Type B pancreatic cell (in vitro differentiated cells): ENCODE measurements at regions not wholly inside any gene's neighbourhood (a gene's known extent, or its start where the extent isn't known, plus 50 kb on each side); places are given as distances from the start of the nearest gene placed in this dataset.
A peak's percentile ranks its signal among the peaks of the same experiment; 100 is the strongest.

Experiments
- DNase-seq: peaks from one replicate; pipeline ENCODE4 v3.0.0; 2021; ENCODE audit warnings: mixed read lengths; ENCODE audit not compliant: unreplicated experiment; ENCODE audit errors: extremely low spot score
- H3K27ac Mint-ChIP-seq: 2 replicates; pipeline ENCODE4 v1.8.0; 2021; ENCODE audit warnings: mild to moderate bottlenecking, mixed read lengths
- H3K27me3 Mint-ChIP-seq: 2 replicates; pipeline ENCODE4 v1.8.0; 2021; ENCODE audit warnings: mixed read lengths
- H3K36me3 Mint-ChIP-seq: 2 replicates; pipeline ENCODE4 v1.8.0; 2021; ENCODE audit warnings: mixed read lengths
- H3K4me1 Mint-ChIP-seq: one replicate; pipeline ENCODE4 v1.8.0; 2021; ENCODE audit warnings: mixed read lengths; ENCODE audit not compliant: unreplicated experiment
- H3K4me3 Mint-ChIP-seq: 2 replicates; pipeline ENCODE4 v1.8.0; 2021; ENCODE audit warnings: mild to moderate bottlenecking, mixed read lengths
- H3K9me3 Mint-ChIP-seq: 2 replicates; pipeline ENCODE4 v1.8.0; 2021; ENCODE audit warnings: mixed read lengths
- TF ChIP-seq, protein P1 (sequence below): fragments of 200-600 bp; sonication (generic); conservative IDR thresholded peaks from 2 replicates; pipeline ENCODE4 v1.5.0; 2021; ENCODE audit warnings: antibody characterized with exemption, mild to moderate bottlenecking

DNA sequence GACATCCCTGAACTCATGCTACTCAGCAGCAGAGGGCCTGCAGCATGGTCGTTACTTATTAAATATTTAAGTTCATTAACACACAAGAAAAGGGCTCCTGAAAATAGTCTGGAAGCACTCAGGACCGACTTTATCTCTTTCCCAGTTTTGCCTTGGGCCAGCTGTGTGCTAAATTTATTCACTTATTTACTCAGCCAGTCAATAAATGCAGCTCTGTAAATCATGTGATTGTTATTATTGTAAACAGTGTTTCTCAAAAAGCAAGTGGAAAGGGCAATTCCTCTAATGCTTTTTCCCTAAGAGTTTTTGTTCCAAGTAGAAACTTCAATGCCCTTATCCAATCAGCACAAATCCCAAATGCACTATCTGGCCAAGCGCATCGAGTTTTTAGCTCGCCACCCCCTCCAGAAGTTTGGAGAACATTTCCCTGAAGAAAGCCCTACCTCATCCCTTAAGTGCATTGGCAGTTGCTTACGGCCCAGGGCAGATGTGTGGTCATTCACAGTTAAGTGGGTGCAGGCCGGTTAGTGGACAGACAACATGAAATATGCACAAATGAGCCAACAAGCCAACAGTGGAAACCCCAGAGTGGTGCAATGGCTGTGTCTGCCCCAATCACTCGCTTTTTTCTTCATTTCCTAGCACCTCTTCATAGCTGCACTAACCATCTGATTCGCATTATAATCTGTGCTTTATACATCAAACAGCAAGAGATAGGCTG, 125.8 kb downstream of the SMIM20 start:
- TF ChIP-seq, protein P1, sequence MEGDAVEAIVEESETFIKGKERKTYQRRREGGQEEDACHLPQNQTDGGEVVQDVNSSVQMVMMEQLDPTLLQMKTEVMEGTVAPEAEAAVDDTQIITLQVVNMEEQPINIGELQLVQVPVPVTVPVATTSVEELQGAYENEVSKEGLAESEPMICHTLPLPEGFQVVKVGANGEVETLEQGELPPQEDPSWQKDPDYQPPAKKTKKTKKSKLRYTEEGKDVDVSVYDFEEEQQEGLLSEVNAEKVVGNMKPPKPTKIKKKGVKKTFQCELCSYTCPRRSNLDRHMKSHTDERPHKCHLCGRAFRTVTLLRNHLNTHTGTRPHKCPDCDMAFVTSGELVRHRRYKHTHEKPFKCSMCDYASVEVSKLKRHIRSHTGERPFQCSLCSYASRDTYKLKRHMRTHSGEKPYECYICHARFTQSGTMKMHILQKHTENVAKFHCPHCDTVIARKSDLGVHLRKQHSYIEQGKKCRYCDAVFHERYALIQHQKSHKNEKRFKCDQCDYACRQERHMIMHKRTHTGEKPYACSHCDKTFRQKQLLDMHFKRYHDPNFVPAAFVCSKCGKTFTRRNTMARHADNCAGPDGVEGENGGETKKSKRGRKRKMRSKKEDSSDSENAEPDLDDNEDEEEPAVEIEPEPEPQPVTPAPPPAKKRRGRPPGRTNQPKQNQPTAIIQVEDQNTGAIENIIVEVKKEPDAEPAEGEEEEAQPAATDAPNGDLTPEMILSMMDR = no peak
- H3K27ac Mint-ChIP-seq = no peak overlapping the region
- DNase-seq = no peak
- H3K4me3 Mint-ChIP-seq = no peak overlapping the region
- no peaks in the 10 kb centered on the region for H3K4me1 Mint-ChIP-seq
- H3K27me3 Mint-ChIP-seq = peaks cover 18% of the 10 kb centered on the region
- H3K36me3 Mint-ChIP-seq = no peaks in the 10 kb centered on the region
- H3K9me3 Mint-ChIP-seq = no peaks in the 10 kb centered on the region

DNA sequence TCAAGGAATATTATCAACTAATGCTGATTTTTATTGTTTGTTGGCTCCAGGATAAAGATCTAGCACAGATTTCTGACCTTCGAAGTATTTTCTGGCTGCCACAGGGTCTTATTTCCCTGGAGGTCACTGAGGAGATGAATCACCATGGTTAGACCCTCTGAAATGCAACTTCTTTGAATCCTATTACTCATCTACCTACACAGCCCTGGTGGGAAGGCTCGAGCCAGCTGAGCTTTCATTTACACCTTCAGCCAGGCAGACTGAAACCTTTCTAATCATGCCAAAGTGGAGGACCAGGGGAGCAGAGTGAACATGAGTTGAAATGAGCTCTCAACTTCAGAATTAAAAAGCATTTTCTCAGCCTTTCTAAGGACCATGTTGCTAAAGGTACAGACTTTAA, 130.5 kb downstream of the SMIM20 start:
- no peak overlapping the region for H3K4me3 Mint-ChIP-seq
- no peaks in the 10 kb centered on the region for H3K9me3 Mint-ChIP-seq
- TF ChIP-seq, protein P1 = no peak
- H3K27ac Mint-ChIP-seq = no peak overlapping the region
- H3K36me3 Mint-ChIP-seq = no peaks in the 10 kb centered on the region
- H3K27me3 Mint-ChIP-seq = no peaks in the 10 kb centered on the region
- peaks cover 12% of the 10 kb centered on the region for H3K4me1 Mint-ChIP-seq
- no peak for DNase-seq

DNA sequence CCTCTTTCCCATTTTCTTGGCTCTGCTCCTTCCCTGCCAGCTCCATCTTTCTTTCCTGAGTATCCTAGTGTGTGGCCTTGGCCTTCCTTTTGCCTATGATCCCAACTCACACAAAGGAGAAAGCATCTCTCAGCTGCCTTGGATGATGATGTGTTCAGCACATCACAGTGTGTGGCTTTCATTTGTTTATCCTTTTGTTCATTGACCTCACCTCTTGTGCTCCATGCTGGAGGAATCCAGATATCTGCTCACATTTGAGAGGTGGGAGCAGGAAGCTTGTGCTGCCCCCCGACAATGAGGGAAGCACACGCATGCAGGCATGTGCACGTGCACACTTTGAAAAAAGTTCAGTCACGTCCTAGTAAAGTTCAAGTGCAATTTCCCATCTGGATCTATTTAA, 131.0 kb downstream of the SMIM20 start:
- H3K27ac Mint-ChIP-seq = no peak overlapping the region
- TF ChIP-seq, protein P1 = no peak
- H3K27me3 Mint-ChIP-seq = no peaks in the 10 kb centered on the region
- no peaks in the 10 kb centered on the region for H3K9me3 Mint-ChIP-seq
- H3K36me3 Mint-ChIP-seq = no peaks in the 10 kb centered on the region
- H3K4me1 Mint-ChIP-seq = peaks cover 12% of the 10 kb centered on the region
- H3K4me3 Mint-ChIP-seq = no peak overlapping the region
- DNase-seq = no peak

DNA sequence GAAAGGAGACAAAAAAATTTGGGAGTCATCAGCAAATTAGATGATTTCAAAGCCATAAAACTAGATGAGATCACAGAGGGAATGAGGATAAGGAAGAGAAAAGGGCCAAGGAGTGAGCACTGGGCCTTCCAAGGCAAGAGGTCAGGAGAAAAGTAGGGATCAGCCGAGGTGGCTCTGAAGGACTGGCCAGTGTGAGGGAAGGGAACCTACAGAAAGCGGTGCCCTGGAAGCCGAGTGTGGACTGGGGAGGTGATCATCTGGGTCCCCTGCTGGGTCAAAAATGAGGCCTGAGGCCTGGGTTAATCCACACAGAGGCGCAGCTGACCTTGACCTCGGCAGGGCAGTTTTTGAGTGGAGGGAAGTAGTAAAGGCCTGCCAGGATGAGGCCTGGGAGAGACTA, 133.8 kb downstream of the SMIM20 start:
- Mint-ChIP-seq H3K27ac (peak overlapping the region; percentile 45), H3K27me3 (peaks cover 9% of the 10 kb centered on the region), H3K4me3 (no peak overlapping the region), H3K9me3 (peaks cover 7% of the 10 kb centered on the region), H3K4me1 (peaks cover 26% of the 10 kb centered on the region), H3K36me3 (no peaks in the 10 kb centered on the region)
- DNase-seq = no peak
- TF ChIP-seq, protein P1 = no peak

DNA sequence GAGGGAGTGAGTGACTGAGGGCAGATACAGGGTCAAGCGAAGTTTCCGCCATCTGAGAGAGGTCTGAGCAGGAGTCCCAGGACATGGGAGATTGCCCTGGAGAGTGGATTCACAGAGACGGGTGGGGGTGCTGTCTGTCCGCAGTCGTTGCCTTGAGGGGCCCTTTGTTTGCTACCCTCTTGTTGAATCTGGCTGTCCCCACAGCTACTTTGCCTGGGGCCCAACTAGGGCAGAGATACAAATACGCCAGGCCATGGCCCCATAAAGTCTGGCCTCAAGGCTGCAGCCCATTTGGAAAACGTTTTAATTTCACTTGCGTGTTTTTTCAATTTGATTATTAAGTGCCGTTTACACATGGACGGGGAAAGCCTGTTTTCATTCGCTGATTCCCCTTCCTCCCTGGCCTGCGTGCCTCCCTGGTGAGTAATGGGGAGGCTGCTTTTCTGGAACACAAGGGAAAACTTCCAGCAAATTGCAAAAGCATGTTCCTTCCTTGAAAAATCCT, 134.4 kb downstream of the SMIM20 start:
- TF ChIP-seq, protein P1 = no peak
- no peak for DNase-seq

More for the DNA sequence above, 134.4 kb downstream of the SMIM20 start:
- peak overlapping the region; percentile 60 for H3K27ac Mint-ChIP-seq
- H3K9me3 Mint-ChIP-seq = peaks cover 7% of the 10 kb centered on the region
- peaks cover 26% of the 10 kb centered on the region for H3K4me1 Mint-ChIP-seq
- no peaks in the 10 kb centered on the region for H3K36me3 Mint-ChIP-seq
- H3K4me3 Mint-ChIP-seq = no peak overlapping the region
- H3K27me3 Mint-ChIP-seq = peaks cover 9% of the 10 kb centered on the region
